ENCODE measurements at regions not wholly inside any gene's neighbourhood (a gene's known extent, or its start where the extent isn't known, plus 50 kb on each side); places are given as distances from the start of the nearest gene placed in this dataset.

GRCh38 chr2:34320056-34320455 is 721.0 kb upstream of the FAM98A start:
- H3K79me2 ChIP-seq (ENCODE audit: insufficient read depth), result no peaks in the 10 kb centered on the region
- H3K27me3 ChIP-seq (ENCODE audit: insufficient read depth), result no peaks in the 10 kb centered on the region
- 0% methylated on average over 2 of the region's 2 CpGs for WGBS (ENCODE audit: low lambda C conversion rate)
- H3K9me3 ChIP-seq, result no peaks in the 10 kb centered on the region
- H3K27ac ChIP-seq (ENCODE audit: low read depth in 2 of 2, low read length in 1 of 2), result no peak overlapping the region
- no peaks in the 10 kb centered on the region for H3F3A ChIP-seq (replicated peaks; ENCODE audit: insufficient read depth)
- no peak overlapping the region for H3K9ac ChIP-seq
- no peak for DNase-seq
- H3K4me2 ChIP-seq, result no peak overlapping the region
- no peaks in the 10 kb centered on the region for H3K4me1 ChIP-seq (ENCODE audit: control insufficient read depth in 1 of 2, insufficient read depth in 2 of 2, low read depth in 1 of 2, low read length in 1 of 2)
- TF ChIP-seq USF1 (IDR thresholded peaks at IDR 0.05; ENCODE audit: borderline replicate concordance, low read depth) (no peak), GABPA (IDR thresholded peaks at IDR 0.05; ENCODE audit: low read depth) (no peak)
- TF ChIP-seq, protein P1, sequence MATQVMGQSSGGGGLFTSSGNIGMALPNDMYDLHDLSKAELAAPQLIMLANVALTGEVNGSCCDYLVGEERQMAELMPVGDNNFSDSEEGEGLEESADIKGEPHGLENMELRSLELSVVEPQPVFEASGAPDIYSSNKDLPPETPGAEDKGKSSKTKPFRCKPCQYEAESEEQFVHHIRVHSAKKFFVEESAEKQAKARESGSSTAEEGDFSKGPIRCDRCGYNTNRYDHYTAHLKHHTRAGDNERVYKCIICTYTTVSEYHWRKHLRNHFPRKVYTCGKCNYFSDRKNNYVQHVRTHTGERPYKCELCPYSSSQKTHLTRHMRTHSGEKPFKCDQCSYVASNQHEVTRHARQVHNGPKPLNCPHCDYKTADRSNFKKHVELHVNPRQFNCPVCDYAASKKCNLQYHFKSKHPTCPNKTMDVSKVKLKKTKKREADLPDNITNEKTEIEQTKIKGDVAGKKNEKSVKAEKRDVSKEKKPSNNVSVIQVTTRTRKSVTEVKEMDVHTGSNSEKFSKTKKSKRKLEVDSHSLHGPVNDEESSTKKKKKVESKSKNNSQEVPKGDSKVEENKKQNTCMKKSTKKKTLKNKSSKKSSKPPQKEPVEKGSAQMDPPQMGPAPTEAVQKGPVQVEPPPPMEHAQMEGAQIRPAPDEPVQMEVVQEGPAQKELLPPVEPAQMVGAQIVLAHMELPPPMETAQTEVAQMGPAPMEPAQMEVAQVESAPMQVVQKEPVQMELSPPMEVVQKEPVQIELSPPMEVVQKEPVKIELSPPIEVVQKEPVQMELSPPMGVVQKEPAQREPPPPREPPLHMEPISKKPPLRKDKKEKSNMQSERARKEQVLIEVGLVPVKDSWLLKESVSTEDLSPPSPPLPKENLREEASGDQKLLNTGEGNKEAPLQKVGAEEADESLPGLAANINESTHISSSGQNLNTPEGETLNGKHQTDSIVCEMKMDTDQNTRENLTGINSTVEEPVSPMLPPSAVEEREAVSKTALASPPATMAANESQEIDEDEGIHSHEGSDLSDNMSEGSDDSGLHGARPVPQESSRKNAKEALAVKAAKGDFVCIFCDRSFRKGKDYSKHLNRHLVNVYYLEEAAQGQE (IDR thresholded peaks at IDR 0.05; ENCODE audit: low read depth, low read length), result no peak
- no peaks in the 10 kb centered on the region for H3K9me2 ChIP-seq
- no peaks in the 10 kb centered on the region for H4K20me1 ChIP-seq (ENCODE audit: insufficient read depth)
- no peaks in the 10 kb centered on the region for H3K36me3 ChIP-seq (replicated peaks in 1 of 2; ENCODE audit: control insufficient read depth in 1 of 2, insufficient read depth in 2 of 2, low read length in 1 of 2)
- H3K4me3 ChIP-seq (ENCODE audit: low read depth in 2 of 2, low read length in 1 of 2), result no peak overlapping the region
- CTCF ChIA-PET, result no interaction called here
- H2AFZ ChIP-seq (ENCODE audit: low read depth), result no peak overlapping the region
- POLR2A ChIA-PET, result no interaction called here

GRCh38 chr2:34317797-34318196 is 718.7 kb upstream of the FAM98A start:
- TF ChIP-seq RAD21 (IDR thresholded peaks at IDR 0.05; ENCODE audit: low read length), result no peak
- TF ChIP-seq, protein P1 (IDR thresholded peaks at IDR 0.05; ENCODE audit: low read depth, low read length), result no peak
- TF ChIP-seq, protein P2, sequence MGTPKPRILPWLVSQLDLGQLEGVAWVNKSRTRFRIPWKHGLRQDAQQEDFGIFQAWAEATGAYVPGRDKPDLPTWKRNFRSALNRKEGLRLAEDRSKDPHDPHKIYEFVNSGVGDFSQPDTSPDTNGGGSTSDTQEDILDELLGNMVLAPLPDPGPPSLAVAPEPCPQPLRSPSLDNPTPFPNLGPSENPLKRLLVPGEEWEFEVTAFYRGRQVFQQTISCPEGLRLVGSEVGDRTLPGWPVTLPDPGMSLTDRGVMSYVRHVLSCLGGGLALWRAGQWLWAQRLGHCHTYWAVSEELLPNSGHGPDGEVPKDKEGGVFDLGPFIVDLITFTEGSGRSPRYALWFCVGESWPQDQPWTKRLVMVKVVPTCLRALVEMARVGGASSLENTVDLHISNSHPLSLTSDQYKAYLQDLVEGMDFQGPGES (IDR thresholded peaks at IDR 0.05; ENCODE audit: low read depth, low read length), result no peak
- Histone ChIP-seq H3K4me1 (ENCODE audit: control insufficient read depth in 1 of 2, insufficient read depth in 2 of 2, low read depth in 1 of 2, low read length in 1 of 2) (no peaks in the 10 kb centered on the region), H3K36me3 (replicated peaks in 1 of 2; ENCODE audit: control insufficient read depth in 1 of 2, insufficient read depth in 2 of 2, low read length in 1 of 2) (no peaks in the 10 kb centered on the region), H3K9me2 (no peaks in the 10 kb centered on the region), H3K4me2 (no peak overlapping the region), H3K27me3 (ENCODE audit: insufficient read depth) (no peaks in the 10 kb centered on the region), H3F3A (replicated peaks; ENCODE audit: insufficient read depth) (no peaks in the 10 kb centered on the region), H3K27ac (ENCODE audit: low read depth in 2 of 2, low read length in 1 of 2) (no peak overlapping the region), H3K4me3 (ENCODE audit: low read depth in 2 of 2, low read length in 1 of 2) (no peak overlapping the region), H4K20me1 (ENCODE audit: insufficient read depth) (no peaks in the 10 kb centered on the region), H3K9me3 (no peaks in the 10 kb centered on the region), H3K79me2 (ENCODE audit: insufficient read depth) (no peaks in the 10 kb centered on the region), H2AFZ (ENCODE audit: low read depth) (no peak overlapping the region), H3K9ac (no peak overlapping the region)
- no peak for DNase-seq
- WGBS (ENCODE audit: low lambda C conversion rate), result 6% methylated on average over 3 of the region's 3 CpGs
- ChIA-PET CTCF (interaction anchor here (1.1 kb wide), 1 partner anchor 11 kb away, joined by 3 read pairs; no protein-coding TSS in a partner anchor), POLR2A (no interaction called here)

All from SK-N-SH (cell line).